GM18505 (cell line): ENCODE measurements at regions not wholly inside any gene's neighbourhood (a gene's known extent, or its start where the extent isn't known, plus 50 kb on each side); places are given as distances from the start of the nearest gene placed in this dataset.

Source experiments
- ATAC-seq: cut with Tn5 transposase; IDR thresholded peaks from one replicate; pipeline ENCODE4 v1.9.1; 2021; ENCODE audit not compliant: unreplicated experiment
- POLR2A ChIP-seq: IDR thresholded peaks from 4 replicates; pipeline ENCODE4 v1.6.1; 2011; ENCODE audit warnings: borderline replicate concordance; ENCODE audit not compliant: insufficient read depth, insufficient read length; ENCODE audit errors: extremely low read depth

- TF ChIP-seq POLR2A: no peak
- ATAC-seq: no peak
Measured at GRCh38 chr12:115433014-115433634, 749.1 kb upstream of the TBX3 start.

- TF ChIP-seq POLR2A: no peak
- no peak for ATAC-seq
Measured at GRCh38 chr12:115430636-115431035, 746.7 kb upstream of the TBX3 start.

GRCh38 chr12:115426732-115427131, 742.8 kb upstream of the TBX3 start:
- TF ChIP-seq POLR2A: no peak
- ATAC-seq: no peak

- ATAC-seq: no peak
- TF ChIP-seq POLR2A: no peak
Measured at GRCh38 chr12:115424003-115424402, 740.0 kb upstream of the TBX3 start.

- TF ChIP-seq POLR2A: no peak
- ATAC-seq: no peak
Measured at GRCh38 chr12:115423546-115423987, 739.6 kb upstream of the TBX3 start.

GRCh38 chr12:115422845-115423545, 739.0 kb upstream of the TBX3 start:
- ATAC-seq: no peak
- TF ChIP-seq POLR2A: no peak

- TF ChIP-seq POLR2A: no peak
- ATAC-seq: no peak
Measured at GRCh38 chr12:115421796-115422709, 738.1 kb upstream of the TBX3 start.

GRCh38 chr12:115421350-115421749, 737.4 kb upstream of the TBX3 start:
- no peak for ATAC-seq
- TF ChIP-seq POLR2A: no peak

GRCh38 chr12:115419145-115419646, 735.2 kb upstream of the TBX3 start:
- no peak for ATAC-seq
- no peak for TF ChIP-seq POLR2A

GRCh38 chr12:115417610-115418009, 733.6 kb upstream of the TBX3 start:
- TF ChIP-seq POLR2A: no peak
- ATAC-seq: no peak

- TF ChIP-seq POLR2A: no peak
Measured at GRCh38 chr12:115416869-115417268, 732.9 kb upstream of the TBX3 start.

GRCh38 chr12:115413626-115414025, 729.7 kb upstream of the TBX3 start:
- no peak for ATAC-seq
- TF ChIP-seq POLR2A: no peak

More at GRCh38 chr12:115416869-115417268, 732.9 kb upstream of the TBX3 start:
- ATAC-seq: no peak

GRCh38 chr12:115412831-115413230, 728.9 kb upstream of the TBX3 start:
- no peak for TF ChIP-seq POLR2A
- no peak for ATAC-seq
